Skeletal muscle satellite cell (primary cell): ENCODE measurements at regions not wholly inside any gene's neighbourhood (a gene's known extent, or its start where the extent isn't known, plus 50 kb on each side); places are given as distances from the start of the nearest gene placed in this dataset.

Source experiments
- H3K27me3 ChIP-seq: 2 replicates; pipeline ENCODE4 v1.7.0; 2013; ENCODE audit warnings: low read length; ENCODE audit not compliant: control insufficient read depth, insufficient read depth
- H3K36me3 ChIP-seq: 2 replicates; pipeline ENCODE4 v1.7.0; 2013; ENCODE audit warnings: mild to moderate bottlenecking, control low read depth, low read length; ENCODE audit not compliant: insufficient read depth
- H3K4me1 ChIP-seq: 2 replicates; pipeline ENCODE4 v1.7.0; 2013; ENCODE audit warnings: low read length; ENCODE audit not compliant: control insufficient read depth, insufficient read depth
- H3K4me2 ChIP-seq: 2 replicates; pipeline ENCODE4 v1.7.0; 2013; ENCODE audit warnings: mild to moderate bottlenecking, low read length
- H3K4me3 ChIP-seq: 2 replicates; pipeline ENCODE4 v1.7.0; 2013; ENCODE audit warnings: low read length
- H3K9ac ChIP-seq: 2 replicates; pipeline ENCODE4 v1.7.0; 2013; ENCODE audit warnings: mild to moderate bottlenecking, low read depth, low read length, moderate library complexity
- H3K9me3 ChIP-seq: replicated peaks from 2 replicates; pipeline ENCODE4 v1.7.0; 2013; ENCODE audit warnings: mild to moderate bottlenecking, control low read depth, low read length

GRCh38 chr1:99119188-99119587 is 114.5 kb upstream of the PLPPR5 start:
- Histone ChIP-seq H3K36me3 (no peaks in the 10 kb centered on the region), H3K9ac (no peak overlapping the region), H3K4me2 (no peak overlapping the region), H3K27me3 (no peaks in the 10 kb centered on the region), H3K9me3 (no peaks in the 10 kb centered on the region), H3K4me3 (no peak overlapping the region), H3K4me1 (no peaks in the 10 kb centered on the region)

DNA sequence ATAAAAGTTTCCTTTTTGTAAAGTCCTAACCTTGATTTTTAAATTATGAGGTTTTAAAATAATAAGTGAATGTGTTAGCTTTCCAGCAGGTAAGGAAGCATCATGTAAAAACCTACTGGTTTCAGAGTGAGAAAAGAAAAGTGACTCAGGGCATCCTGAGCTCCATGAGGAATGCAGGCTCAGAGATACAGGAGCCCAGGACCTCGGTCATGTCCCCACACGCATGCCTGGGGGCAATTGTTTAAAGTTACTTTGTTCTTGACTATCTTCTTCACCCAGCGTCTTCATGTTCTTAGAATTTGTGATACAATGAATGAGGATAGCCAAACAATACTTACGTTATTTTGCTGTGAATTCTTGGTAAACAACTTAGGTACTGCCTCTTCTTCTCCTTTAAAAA is 117.4 kb upstream of the PLPPR5 start:
- no peak overlapping the region for H3K4me2 ChIP-seq
- no peak overlapping the region for H3K9ac ChIP-seq
- no peaks in the 10 kb centered on the region for H3K4me1 ChIP-seq
- no peaks in the 10 kb centered on the region for H3K9me3 ChIP-seq
- H3K36me3 ChIP-seq, result no peaks in the 10 kb centered on the region
- no peaks in the 10 kb centered on the region for H3K27me3 ChIP-seq
- no peak overlapping the region for H3K4me3 ChIP-seq

DNA sequence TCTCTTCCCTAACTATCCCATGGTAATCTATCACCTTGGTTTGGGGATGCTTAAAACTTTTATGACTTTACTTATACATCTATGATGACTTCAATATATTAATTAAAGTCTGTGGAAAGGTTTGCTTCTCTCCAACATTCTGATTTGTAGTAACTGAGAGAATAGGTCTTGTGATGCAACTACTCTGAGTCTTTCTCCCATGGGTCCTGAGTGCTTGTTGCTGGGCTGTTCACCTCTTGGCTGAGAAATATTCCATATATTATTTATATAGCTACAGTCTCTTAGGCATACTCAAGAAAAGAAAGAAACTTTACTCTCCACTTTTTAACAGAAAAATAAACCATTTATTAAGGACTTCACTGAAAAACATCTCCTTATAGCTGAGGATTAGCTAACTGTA is 119.3 kb upstream of the PLPPR5 start:
- Histone ChIP-seq H3K4me1 (no peaks in the 10 kb centered on the region), H3K9ac (no peak overlapping the region), H3K36me3 (no peaks in the 10 kb centered on the region), H3K4me3 (no peak overlapping the region), H3K4me2 (no peak overlapping the region), H3K9me3 (no peaks in the 10 kb centered on the region), H3K27me3 (no peaks in the 10 kb centered on the region)

GRCh38 chr1:99131546-99131945 is 126.9 kb upstream of the PLPPR5 start:
- H3K27me3 ChIP-seq, result no peaks in the 10 kb centered on the region
- H3K9ac ChIP-seq, result no peak overlapping the region
- H3K9me3 ChIP-seq, result no peaks in the 10 kb centered on the region
- no peaks in the 10 kb centered on the region for H3K4me1 ChIP-seq
- no peak overlapping the region for H3K4me2 ChIP-seq
- H3K36me3 ChIP-seq, result no peaks in the 10 kb centered on the region
- H3K4me3 ChIP-seq, result no peak overlapping the region

GRCh38 chr1:99133756-99134500 is 129.3 kb upstream of the PLPPR5 start:
- Histone ChIP-seq H3K4me1 (no peaks in the 10 kb centered on the region), H3K36me3 (no peaks in the 10 kb centered on the region), H3K9me3 (no peaks in the 10 kb centered on the region), H3K27me3 (no peaks in the 10 kb centered on the region), H3K4me2 (no peak overlapping the region), H3K4me3 (no peak overlapping the region), H3K9ac (no peak overlapping the region)

- Histone ChIP-seq H3K36me3 (no peaks in the 10 kb centered on the region), H3K4me2 (no peak overlapping the region), H3K9me3 (no peaks in the 10 kb centered on the region), H3K27me3 (no peaks in the 10 kb centered on the region), H3K4me3 (no peak overlapping the region), H3K4me1 (no peaks in the 10 kb centered on the region), H3K9ac (no peak overlapping the region)
These were observed 126.6 kb upstream of the PLPPR4 start for GRCh38 chr1:99137554-99138206.

GRCh38 chr1:99139876-99140275 is 124.4 kb upstream of the PLPPR4 start:
- Histone ChIP-seq H3K4me1 (no peaks in the 10 kb centered on the region), H3K36me3 (no peaks in the 10 kb centered on the region), H3K4me2 (no peak overlapping the region), H3K9ac (no peak overlapping the region), H3K4me3 (no peak overlapping the region), H3K9me3 (no peaks in the 10 kb centered on the region), H3K27me3 (peaks cover 9% of the 10 kb centered on the region)

DNA sequence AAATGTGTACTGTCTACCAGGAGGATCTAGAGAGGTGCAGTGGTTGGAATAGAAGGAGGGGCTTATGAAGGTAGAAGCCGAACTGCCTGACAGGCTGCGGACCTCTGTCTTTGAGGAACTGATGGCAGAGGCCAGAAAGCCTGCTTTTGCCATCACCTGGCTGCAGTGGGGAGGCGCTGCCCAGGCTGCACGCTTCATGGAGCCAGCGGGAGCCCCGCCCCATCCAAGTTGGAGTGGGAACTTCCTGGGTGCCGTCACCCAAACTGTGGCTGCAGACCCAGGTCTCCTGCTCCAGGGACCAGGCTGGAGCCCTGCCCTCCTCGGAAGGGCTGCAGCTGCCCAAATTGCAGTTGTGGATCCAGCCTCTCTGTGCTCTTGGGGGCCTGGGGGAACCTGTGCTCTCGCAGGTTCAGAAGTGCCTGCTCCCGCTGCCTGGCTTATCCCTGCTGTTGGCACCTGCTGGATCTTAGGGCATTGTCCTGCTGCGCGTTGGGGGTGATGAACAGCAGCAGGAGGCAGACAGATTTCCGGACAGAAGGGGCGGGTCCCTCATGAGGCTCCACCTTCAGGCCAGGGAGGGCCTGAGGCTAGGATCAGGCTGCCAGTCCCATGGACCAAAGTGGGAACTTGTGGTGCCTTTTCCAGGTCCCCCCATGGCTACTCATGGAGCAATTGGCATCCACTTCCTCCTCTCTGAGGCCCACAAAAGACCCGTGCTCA is 118.0 kb upstream of the PLPPR4 start:
- H3K9me3 ChIP-seq, result no peaks in the 10 kb centered on the region
- H3K4me2 ChIP-seq, result no peak overlapping the region
- H3K4me3 ChIP-seq, result no peak overlapping the region
- H3K4me1 ChIP-seq, result no peaks in the 10 kb centered on the region
- no peak overlapping the region for H3K9ac ChIP-seq
- H3K27me3 ChIP-seq, result peaks cover 9% of the 10 kb centered on the region
- H3K36me3 ChIP-seq, result no peaks in the 10 kb centered on the region

GRCh38 chr1:99149952-99150351 is 114.3 kb upstream of the PLPPR4 start:
- H3K9me3 ChIP-seq, result no peaks in the 10 kb centered on the region
- no peak overlapping the region for H3K4me2 ChIP-seq
- H3K9ac ChIP-seq, result no peak overlapping the region
- H3K4me3 ChIP-seq, result no peak overlapping the region
- no peaks in the 10 kb centered on the region for H3K27me3 ChIP-seq
- H3K4me1 ChIP-seq, result no peaks in the 10 kb centered on the region
- H3K36me3 ChIP-seq, result no peaks in the 10 kb centered on the region

DNA sequence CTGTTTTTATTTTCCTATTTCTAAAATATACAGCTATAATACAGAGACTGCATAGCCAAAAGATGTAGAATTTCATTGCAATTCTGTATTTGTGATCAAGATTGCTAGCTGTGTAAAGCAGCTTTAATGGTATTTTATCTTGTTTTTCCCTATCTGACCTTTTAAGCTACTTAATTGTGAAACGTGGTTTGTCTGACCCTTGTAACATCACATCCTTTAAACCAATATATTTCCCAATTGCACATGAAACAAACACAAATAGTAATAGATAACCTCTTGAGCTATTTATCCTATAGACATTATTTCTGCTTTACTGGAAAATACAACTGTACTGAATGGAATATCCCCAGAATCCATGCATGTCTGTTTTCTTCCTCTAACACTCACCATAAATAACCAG is 112.2 kb upstream of the PLPPR4 start:
- no peaks in the 10 kb centered on the region for H3K9me3 ChIP-seq
- H3K4me1 ChIP-seq, result no peaks in the 10 kb centered on the region
- H3K9ac ChIP-seq, result no peak overlapping the region
- no peak overlapping the region for H3K4me2 ChIP-seq
- H3K4me3 ChIP-seq, result no peak overlapping the region
- H3K36me3 ChIP-seq, result no peaks in the 10 kb centered on the region
- peaks cover 4% of the 10 kb centered on the region for H3K27me3 ChIP-seq

GRCh38 chr1:99163671-99164070 is 100.6 kb upstream of the PLPPR4 start:
- Histone ChIP-seq H3K4me3 (no peak overlapping the region), H3K4me2 (no peak overlapping the region), H3K9me3 (no peaks in the 10 kb centered on the region), H3K36me3 (no peaks in the 10 kb centered on the region), H3K9ac (no peak overlapping the region), H3K4me1 (no peaks in the 10 kb centered on the region), H3K27me3 (no peaks in the 10 kb centered on the region)
